ENCODE measurements at regions not wholly inside any gene's neighbourhood (a gene's known extent, or its start where the extent isn't known, plus 50 kb on each side); places are given as distances from the start of the nearest gene placed in this dataset.

GRCh38 chr6:150730801-150731457, 131.2 kb downstream of the PLEKHG1 start:
- TF ChIP-seq CTCF (IDR thresholded peaks at IDR 0.05) (no peak), POLR2A (IDR thresholded peaks at IDR 0.05) (no peak)
